H1 (cell line): ENCODE measurements at regions not wholly inside any gene's neighbourhood (a gene's known extent, or its start where the extent isn't known, plus 50 kb on each side); places are given as distances from the start of the nearest gene placed in this dataset.

Experiments used
- CTCF ChIA-PET: fragments of 300-600 bp; sonication (Branson Sonifier 250); formaldehyde crosslinking; loops from one replicate; lab custom pipeline; 2021; ENCODE audit not compliant: partially characterized antibody; lab: Charles Lee
- POLR2A ChIA-PET: fragments of 300-600 bp; sonication (Branson Sonifier 250); formaldehyde crosslinking; loops from one replicate; lab custom pipeline; 2021; ENCODE audit warnings: inconsistent platforms; ENCODE audit not compliant: partially characterized antibody; lab: Charles Lee
- DNase-seq, 2 experiments: peaks; one replicate each; pipeline versions ENCODE4 v3.0.0 to v3.0.0-alpha.2; 2010 to 2022; ENCODE audit warnings: low spot score in 2 of 2, low read depth in 1 of 2, mixed read lengths in 1 of 2
- FAIRE-seq: peaks from 2 replicates; lab custom pipeline; 2011; peaks lifted over from hg19 to GRCh38; lab: Jason Lieb, UNC
- H2AFZ ChIP-seq: 2 replicates; pipeline ENCODE4 v1.8.1; 2012; ENCODE audit warnings: low read length, inconsistent platforms
- H2AK5ac ChIP-seq: 2 replicates; pipeline ENCODE4 v1.6.1; 2013; ENCODE audit warnings: low read depth, low read length
- H2BK120ac ChIP-seq: replicated peaks from 2 replicates; pipeline ENCODE3; 2013; ENCODE audit warnings: low read depth, low read length, inconsistent platforms
- H2BK12ac ChIP-seq: 2 replicates; pipeline ENCODE4 v1.6.1; 2013; ENCODE audit warnings: low read depth, low read length
- H2BK15ac ChIP-seq: 2 replicates; pipeline ENCODE4 v1.6.1; 2013; ENCODE audit warnings: low read length
- H2BK20ac ChIP-seq: 2 replicates; pipeline ENCODE4 v1.6.1; 2013; ENCODE audit warnings: low read length
- H2BK5ac ChIP-seq: 2 replicates; pipeline ENCODE4 v1.6.1; 2013; ENCODE audit warnings: low read depth, low read length
- H3K14ac ChIP-seq: 2 replicates; pipeline ENCODE4 v1.6.1; 2013; ENCODE audit warnings: inconsistent platforms; ENCODE audit not compliant: insufficient read length
- H3K18ac ChIP-seq: 2 replicates; pipeline ENCODE4 v1.6.1; 2013; ENCODE audit warnings: low read length; ENCODE audit errors: extremely low read depth
- H3K23ac ChIP-seq: 2 replicates; pipeline ENCODE4 v1.6.1; 2013; ENCODE audit warnings: inconsistent platforms; ENCODE audit not compliant: insufficient read length
- H3K23me2 ChIP-seq: 2 replicates; pipeline ENCODE4 v1.6.1; 2013; ENCODE audit warnings: low read depth, low read length
- H3K27ac ChIP-seq: 2 replicates; pipeline ENCODE4 v1.6.1; 2011; ENCODE audit warnings: low read depth, low read length, inconsistent platforms
- H3K27me3 ChIP-seq, 4 experiments: replicated peaks in 1 of 4; 1 replicate in 1 of 4; 2 replicates in 3 of 4; pipeline versions ENCODE4 v1.6.1 to v1.8.1; 2011 to 2013; ENCODE audit warnings: low read length in 3 of 4, mild to moderate bottlenecking in 3 of 4, inconsistent platforms in 2 of 4, mixed read lengths in 2 of 4, moderate library complexity in 1 of 4; ENCODE audit not compliant: control insufficient read depth in 3 of 4, insufficient read depth in 3 of 4; ENCODE audit errors: extremely low read depth in 1 of 4
- H3K36me3 ChIP-seq, 4 experiments: 2 replicates each; pipeline versions ENCODE4 v1.6.1 to v1.8.1; 2011 to 2013; ENCODE audit warnings: mild to moderate bottlenecking in 4 of 4, low read length in 3 of 4, moderate library complexity in 2 of 4, control low read depth in 1 of 4, inconsistent platforms in 1 of 4; ENCODE audit not compliant: insufficient read depth in 4 of 4, control insufficient read depth in 2 of 4
- H3K4ac ChIP-seq: replicated peaks from 2 replicates; pipeline ENCODE3; 2013; ENCODE audit warnings: low read length, low read depth, mixed read lengths, inconsistent platforms; ENCODE audit not compliant: insufficient read length
- H3K4me1 ChIP-seq, 4 experiments: replicated peaks in 1 of 4; 1 replicate in 1 of 4; 2 replicates in 3 of 4; pipeline versions ENCODE4 v1.6.1 to v1.8.1; 2011 to 2013; ENCODE audit warnings: low read length in 3 of 4, inconsistent platforms in 2 of 4, mixed read lengths in 1 of 4; ENCODE audit not compliant: insufficient read depth in 4 of 4, control insufficient read depth in 3 of 4
- H3K4me2 ChIP-seq, 2 experiments: 2 replicates each; pipeline versions ENCODE4 v1.6.1 to v1.8.1; 2011 to 2013; ENCODE audit warnings: low read depth in 2 of 2, low read length in 2 of 2, control low read depth in 1 of 2, inconsistent platforms in 1 of 2, mild to moderate bottlenecking in 1 of 2; ENCODE audit not compliant: insufficient read depth in 1 of 2
- H3K4me3 ChIP-seq, 4 experiments: fragments of 200-600, 300-600 bp in 1 of 4; sonication (generic), shearing (Covaris generic), sonication (Bioruptor Twin) in 1 of 4; 2 replicates each; pipeline versions ENCODE4 v1.5.1 to v1.8.1; 2011 to 2016; ENCODE audit warnings: low read length in 4 of 4, low read depth in 3 of 4, control low read depth in 2 of 4, inconsistent platforms in 2 of 4, mild to moderate bottlenecking in 2 of 4, mixed read lengths in 1 of 4, moderate library complexity in 1 of 4; ENCODE audit not compliant: insufficient read depth in 2 of 4; ENCODE audit errors: extremely low read depth in 1 of 4
- H3K56ac ChIP-seq: replicated peaks from 2 replicates; pipeline ENCODE3; 2013; ENCODE audit warnings: low read depth, mild to moderate bottlenecking, mixed read lengths, low read length, inconsistent platforms; ENCODE audit not compliant: insufficient read length
- H3K79me1 ChIP-seq: 2 replicates; pipeline ENCODE4 v1.6.1; 2013; ENCODE audit warnings: low read depth, low read length, control low read depth
- H3K79me2 ChIP-seq, 2 experiments: 2 replicates each; pipeline versions ENCODE4 v1.6.1 to v1.8.1; 2012 to 2013; ENCODE audit warnings: low read length in 2 of 2, mild to moderate bottlenecking in 2 of 2, inconsistent platforms in 1 of 2; ENCODE audit not compliant: insufficient read depth in 2 of 2, control insufficient read depth in 1 of 2
- H3K9ac ChIP-seq, 4 experiments: replicated peaks in 1 of 4; 1 replicate in 1 of 4; 2 replicates in 3 of 4; pipeline versions ENCODE4 v1.6.1 to v1.8.1; 2011 to 2013; ENCODE audit warnings: low read depth in 3 of 4, low read length in 3 of 4, control low read depth in 2 of 4, mild to moderate bottlenecking in 2 of 4, moderate library complexity in 2 of 4, inconsistent platforms in 1 of 4; ENCODE audit errors: extremely low read depth in 1 of 4
- H3K9me3 ChIP-seq, 2 experiments: 2 replicates each; pipeline versions ENCODE4 v1.6.1 to v1.8.1; 2012 to 2013; ENCODE audit warnings: mild to moderate bottlenecking in 2 of 2, moderate library complexity in 2 of 2, control low read depth in 1 of 2, inconsistent platforms in 1 of 2, low read depth in 1 of 2, low read length in 1 of 2, mixed read lengths in 1 of 2; ENCODE audit not compliant: insufficient read depth in 2 of 2
- H4K20me1 ChIP-seq, 2 experiments: replicated peaks in 1 of 2; 2 replicates each; pipeline versions ENCODE3 to v1.8.1; 2011 to 2013; ENCODE audit warnings: inconsistent platforms in 2 of 2, low read length in 2 of 2, mild to moderate bottlenecking in 1 of 2; ENCODE audit not compliant: insufficient read depth in 2 of 2, control insufficient read depth in 1 of 2
- H4K5ac ChIP-seq: 2 replicates; pipeline ENCODE4 v1.6.1; 2013; ENCODE audit warnings: low read length, low read depth, mixed read lengths, inconsistent platforms; ENCODE audit not compliant: insufficient read length
- H4K8ac ChIP-seq: 2 replicates; pipeline ENCODE4 v1.8.0; 2013; ENCODE audit warnings: mild to moderate bottlenecking, moderate library complexity, low read length, inconsistent platforms; ENCODE audit not compliant: insufficient read depth; ENCODE audit errors: extremely low read depth
- H4K91ac ChIP-seq: replicated peaks from 2 replicates; pipeline ENCODE3; 2013; ENCODE audit warnings: low read length, mixed read lengths, inconsistent platforms; ENCODE audit not compliant: insufficient read length
- ATF3 ChIP-seq: IDR thresholded peaks from 2 replicates; pipeline ENCODE4 v1.6.1; 2011; ENCODE audit warnings: low read depth, mild to moderate bottlenecking, low read length; ENCODE audit not compliant: insufficient read depth
- CBX8 ChIP-seq: fragments of 300-800, 300-1000 bp; sonication (generic); IDR thresholded peaks from 2 replicates; pipeline ENCODE4 v1.7.1; 2016; ENCODE audit warnings: low read depth, low read length, borderline replicate concordance
- CREB1 ChIP-seq: IDR thresholded peaks from 2 replicates; pipeline ENCODE4 v1.6.1; 2012; ENCODE audit warnings: inconsistent platforms
- PHF8 ChIP-seq: fragments of 200-600 bp; sonication (generic); conservative IDR thresholded peaks from 2 replicates; pipeline ENCODE4 v1.7.1; 2012; ENCODE audit warnings: low read depth, mild to moderate bottlenecking, inconsistent platforms, low read length, moderate library complexity
- SIX5 ChIP-seq: IDR thresholded peaks from 2 replicates; pipeline ENCODE4 v1.6.1; 2011; ENCODE audit warnings: mild to moderate bottlenecking, low read depth, low read length
- SP2 ChIP-seq: IDR thresholded peaks from 2 replicates; pipeline ENCODE4 v1.6.1; 2012; ENCODE audit warnings: mild to moderate bottlenecking, low read length, inconsistent platforms
- SP4 ChIP-seq: IDR thresholded peaks from 2 replicates; pipeline ENCODE4 v1.6.1; 2012; ENCODE audit warnings: low read length, inconsistent platforms
- USF2 ChIP-seq: IDR thresholded peaks from 2 replicates; pipeline ENCODE4 v1.6.1; 2011; ENCODE audit warnings: low read length, improper control_type of control experiment
- ZNF274 ChIP-seq: IDR thresholded peaks from 2 replicates; pipeline ENCODE4 v1.7.0; 2012; ENCODE audit warnings: low read length, borderline replicate concordance; ENCODE audit errors: extremely low read depth
- WGBS, 2 experiments: shearing (Covaris generic) in 1 of 2; methylation state at CpG; one replicate each; pipeline versions ENCODE4 v1.1.6 to v1.1.7; 2013 to 2015; ENCODE audit warnings: low lambda C conversion rate in 2 of 2, mixed read lengths in 2 of 2, inconsistent platforms in 1 of 2, low coverage in 1 of 2, missing lambda C conversion rate in 1 of 2; ENCODE audit not compliant: insufficient replicate concordance in 2 of 2, insufficient coverage in 1 of 2, insufficient read length in 1 of 2; ENCODE audit errors: extremely low coverage in 1 of 2, missing lambda C conversion rate in 1 of 2; 5-methylcytosine and 5-hydroxymethylcytosine counted together

- Histone ChIP-seq H3K36me3 (no peaks in the 10 kb centered on the region), H3K4me1 (no peaks in the 10 kb centered on the region), H4K91ac (no peak overlapping the region), H4K8ac (no peak overlapping the region), H3K9me3 (peaks cover 0 to 10% of the 10 kb centered on the region in 2 experiments; a peak in 2 of 4 replicates), H2BK20ac (no peak overlapping the region), H2AFZ (no peak overlapping the region), H3K79me1 (no peaks in the 10 kb centered on the region), H3K27me3 (no peaks in the 10 kb centered on the region), H4K5ac (no peak overlapping the region), H3K4ac (no peak overlapping the region), H2BK15ac (no peak overlapping the region), H3K9ac (no peak overlapping the region), H2BK12ac (no peak overlapping the region), H3K23ac (no peak overlapping the region), H3K18ac (no peak overlapping the region), H2BK5ac (no peak overlapping the region), H3K4me2 (no peak overlapping the region), H3K14ac (no peak overlapping the region), H2BK120ac (no peak overlapping the region), H3K23me2 (no peaks in the 10 kb centered on the region), H3K56ac (no peak overlapping the region), H4K20me1 (no peaks in the 10 kb centered on the region), H3K79me2 (no peaks in the 10 kb centered on the region), H3K4me3 (no peak overlapping the region), H2AK5ac (no peak overlapping the region), H3K27ac (no peak overlapping the region)
- TF ChIP-seq CBX8 = no peak
- TF ChIP-seq SIX5 = no peak
- TF ChIP-seq SP2 = no peak
- TF ChIP-seq ATF3 = no peak
- TF ChIP-seq USF2 = no peak
- no peak for TF ChIP-seq PHF8
- no peak for TF ChIP-seq CREB1
- TF ChIP-seq ZNF274 = no peak
- no peak for TF ChIP-seq SP4
- 100% methylated on average over 6 of the region's 8 CpGs; no CpG with 5 or more reads in 1 of the 2 experiments for WGBS, 2 experiments
- DNase-seq (no peak), FAIRE-seq (no peak)
- POLR2A ChIA-PET = no interaction called here
- CTCF ChIA-PET = no interaction called here
Observed at GRCh38 chrX:26334232-26334631, 118.3 kb downstream of the MAGEB5 start.
